ENCODE measurements at regions not wholly inside any gene's neighbourhood (a gene's known extent, or its start where the extent isn't known, plus 50 kb on each side); places are given as distances from the start of the nearest gene placed in this dataset.

DNA sequence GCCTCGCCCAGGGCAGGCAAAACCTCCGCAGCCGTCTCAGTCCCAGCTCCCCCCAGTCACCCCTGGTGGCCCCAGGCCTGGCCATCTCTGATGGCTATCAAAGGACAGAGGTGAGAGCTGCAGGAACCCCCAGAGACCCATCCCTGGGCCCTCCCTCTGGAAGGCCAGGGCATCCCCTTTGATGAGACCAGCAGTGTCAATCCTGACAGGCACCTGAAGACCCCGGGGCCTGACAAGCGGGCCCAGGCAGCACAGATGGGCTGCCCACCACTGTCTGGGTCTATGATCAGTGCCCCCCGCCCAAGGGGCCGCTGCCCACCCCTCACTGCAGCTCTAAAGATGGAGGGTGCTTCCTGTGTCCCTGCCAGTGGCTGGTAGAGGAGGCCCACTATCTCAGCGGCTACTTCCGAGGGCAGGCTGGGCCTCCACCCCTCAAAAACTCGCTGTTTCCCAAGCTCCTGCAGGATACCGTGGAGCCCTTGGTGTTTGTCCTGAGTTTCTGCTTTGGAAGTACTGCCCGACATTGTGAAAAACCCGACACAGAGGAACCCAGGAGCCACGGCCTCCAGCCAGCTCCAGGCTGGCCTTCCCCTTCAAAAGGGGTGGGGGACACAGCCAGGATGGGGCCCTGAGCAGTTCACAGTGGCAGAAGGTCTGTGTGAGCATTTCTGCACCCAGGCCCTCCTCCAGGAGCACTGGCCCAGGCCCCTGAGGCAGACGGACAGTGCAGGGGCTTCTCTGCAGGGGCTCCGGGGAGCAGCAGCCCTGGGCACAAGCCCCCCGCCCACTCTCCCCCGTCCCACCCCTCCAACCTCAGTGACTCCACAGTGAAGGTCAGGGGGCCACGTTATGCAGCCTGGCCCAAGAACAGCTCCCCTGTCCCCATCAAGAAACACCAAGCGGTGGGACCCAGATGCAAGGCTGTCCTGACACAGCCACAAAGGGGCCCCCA lies 99.2 kb downstream of the PDGFA start:
- WGBS, 2 donors: 75 to 76% methylated on average over 4 to 5 of the region's 20 CpGs
- Histone ChIP-seq H3K36me3 (no peaks in the 10 kb centered on the region), H3K4me3 (replicated peaks in 1 of 3) (no peak overlapping the region), H3K9me3 (no peaks in the 10 kb centered on the region), H3K4me1 (no peaks in the 10 kb centered on the region), H3K27me3 (no peaks in the 10 kb centered on the region), H3K27ac (no peak overlapping the region)
- intact Hi-C loops (cut with DNase I): no loop called here
- no peak for TF ChIP-seq POLR2A (IDR thresholded peaks at IDR 0.05)
- TF ChIP-seq, protein P1, sequence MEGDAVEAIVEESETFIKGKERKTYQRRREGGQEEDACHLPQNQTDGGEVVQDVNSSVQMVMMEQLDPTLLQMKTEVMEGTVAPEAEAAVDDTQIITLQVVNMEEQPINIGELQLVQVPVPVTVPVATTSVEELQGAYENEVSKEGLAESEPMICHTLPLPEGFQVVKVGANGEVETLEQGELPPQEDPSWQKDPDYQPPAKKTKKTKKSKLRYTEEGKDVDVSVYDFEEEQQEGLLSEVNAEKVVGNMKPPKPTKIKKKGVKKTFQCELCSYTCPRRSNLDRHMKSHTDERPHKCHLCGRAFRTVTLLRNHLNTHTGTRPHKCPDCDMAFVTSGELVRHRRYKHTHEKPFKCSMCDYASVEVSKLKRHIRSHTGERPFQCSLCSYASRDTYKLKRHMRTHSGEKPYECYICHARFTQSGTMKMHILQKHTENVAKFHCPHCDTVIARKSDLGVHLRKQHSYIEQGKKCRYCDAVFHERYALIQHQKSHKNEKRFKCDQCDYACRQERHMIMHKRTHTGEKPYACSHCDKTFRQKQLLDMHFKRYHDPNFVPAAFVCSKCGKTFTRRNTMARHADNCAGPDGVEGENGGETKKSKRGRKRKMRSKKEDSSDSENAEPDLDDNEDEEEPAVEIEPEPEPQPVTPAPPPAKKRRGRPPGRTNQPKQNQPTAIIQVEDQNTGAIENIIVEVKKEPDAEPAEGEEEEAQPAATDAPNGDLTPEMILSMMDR (IDR thresholded peaks at IDR 0.05): no peak
- no peak for DNase-seq

DNA sequence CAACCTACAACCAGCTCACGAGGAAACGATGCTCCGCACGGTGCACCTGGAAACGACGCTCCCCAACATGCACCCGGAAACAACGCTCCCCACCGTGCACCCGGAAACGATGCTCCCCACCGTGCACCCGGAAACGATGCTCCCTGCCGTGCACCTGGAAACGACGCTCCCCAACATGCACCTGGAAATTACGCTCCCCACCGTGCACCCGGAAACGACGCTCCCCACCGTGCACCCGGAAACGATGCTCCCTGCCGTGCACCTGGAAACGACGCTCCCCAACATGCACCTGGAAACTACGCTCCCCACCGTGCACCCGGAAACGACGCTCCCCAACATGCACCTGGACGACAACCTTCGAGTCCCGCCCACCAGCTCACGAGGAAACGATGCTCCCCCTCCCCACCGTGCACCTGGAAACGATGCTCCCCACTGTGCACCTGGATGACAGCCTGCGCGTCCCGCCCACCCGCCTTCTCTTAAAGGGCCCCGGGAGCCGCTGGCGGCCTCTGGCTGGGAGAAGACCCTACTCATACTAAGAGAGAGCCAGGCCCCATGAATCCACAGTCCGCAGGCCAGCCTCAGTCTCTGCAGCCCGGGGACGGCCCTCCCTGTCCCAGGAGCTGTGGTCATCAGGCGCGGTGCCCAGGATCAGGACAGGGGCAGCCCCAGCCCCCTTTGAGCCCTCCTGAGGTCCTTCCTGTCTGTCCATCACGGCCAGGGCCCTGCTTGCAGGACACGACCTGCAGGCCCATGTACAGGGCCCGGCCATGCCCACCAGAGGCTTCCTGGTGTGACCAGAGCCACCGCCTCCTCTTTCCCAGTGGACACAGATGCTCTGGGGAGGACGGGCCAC lies 98.3 kb downstream of the PDGFA start:
- no peaks in the 10 kb centered on the region for H3K27me3 ChIP-seq
- no peak for DNase-seq
- no peaks in the 10 kb centered on the region for H3K36me3 ChIP-seq
- 68 to 75% methylated on average over 41 to 43 of the region's 57 CpGs for WGBS, 2 donors
- no peak overlapping the region for H3K4me3 ChIP-seq (replicated peaks in 1 of 3)
- H3K27ac ChIP-seq: no peak overlapping the region
- TF ChIP-seq, protein P1 (IDR thresholded peaks at IDR 0.05): no peak
- no peak for TF ChIP-seq POLR2A (IDR thresholded peaks at IDR 0.05)
- H3K9me3 ChIP-seq: no peaks in the 10 kb centered on the region
- H3K4me1 ChIP-seq: no peaks in the 10 kb centered on the region
- intact Hi-C loops (cut with DNase I): no loop called here

DNA sequence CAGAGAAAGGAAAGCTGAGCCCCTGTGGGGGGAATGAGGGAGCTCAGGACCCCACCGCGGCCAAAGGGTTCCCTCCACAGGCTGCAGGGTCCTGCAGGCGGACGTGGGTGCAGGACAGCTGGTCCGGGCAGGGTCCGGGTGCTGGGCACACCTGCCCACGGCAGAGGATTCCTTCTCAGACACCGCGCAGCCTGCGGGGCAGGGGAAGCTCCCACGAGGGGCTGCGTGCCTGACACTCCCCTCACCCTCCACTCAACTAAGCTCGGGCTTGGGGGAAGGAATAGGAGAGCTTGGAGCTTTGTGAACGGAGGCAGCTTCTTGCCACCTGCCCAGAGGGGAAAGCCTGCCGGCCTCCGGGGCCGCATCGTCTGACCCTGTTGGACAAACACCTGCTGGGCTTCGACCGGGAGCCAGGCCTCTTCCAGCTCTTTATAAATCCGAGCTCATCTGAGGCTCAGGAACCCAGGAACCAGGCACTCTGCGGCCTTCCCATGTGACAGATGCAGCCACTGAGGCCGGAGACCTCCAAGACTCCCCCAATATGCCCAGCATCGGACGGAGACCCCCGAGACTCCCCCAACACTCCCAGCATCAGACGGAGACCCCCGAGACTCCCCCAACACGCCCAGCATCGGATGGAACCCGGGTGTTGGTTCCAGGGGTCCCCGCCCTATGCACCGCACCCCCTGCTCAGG lies 97.3 kb downstream of the PDGFA start:
- Histone ChIP-seq H3K27me3 (no peaks in the 10 kb centered on the region), H3K27ac (no peak overlapping the region), H3K9me3 (no peaks in the 10 kb centered on the region), H3K4me1 (no peaks in the 10 kb centered on the region), H3K36me3 (no peaks in the 10 kb centered on the region), H3K4me3 (replicated peaks in 1 of 3) (no peak overlapping the region)
- WGBS, 2 donors: 82 to 87% methylated on average over 18 to 33 of the region's 33 CpGs
- TF ChIP-seq, protein P1 (IDR thresholded peaks at IDR 0.05): no peak
- TF ChIP-seq POLR2A (IDR thresholded peaks at IDR 0.05): no peak
- no peak for DNase-seq
- intact Hi-C loops (cut with DNase I): no loop called here

DNA sequence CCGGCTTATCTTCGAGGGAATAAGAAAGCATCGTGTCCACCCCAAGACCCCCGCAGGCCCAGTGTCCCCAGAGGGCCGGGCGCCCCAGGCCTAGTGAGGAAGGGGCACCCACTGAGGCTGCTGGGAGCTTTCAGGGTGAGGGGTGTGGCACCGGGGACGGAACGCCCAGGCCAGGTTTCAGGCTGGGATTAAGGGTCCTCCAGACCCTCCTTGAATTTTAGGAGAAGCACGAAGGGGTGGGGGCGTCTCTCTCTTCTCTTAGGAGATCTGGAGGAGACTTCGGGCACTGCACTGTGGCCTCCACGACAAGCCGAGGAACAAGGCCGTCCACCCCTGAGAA lies 96.8 kb downstream of the PDGFA start:
- 80 to 85% methylated on average over 6 to 11 of the region's 15 CpGs for WGBS, 2 donors
- no peak for DNase-seq
- intact Hi-C loops (cut with DNase I): no loop called here
- H3K4me3 ChIP-seq (replicated peaks in 1 of 3): no peak overlapping the region
- H3K27me3 ChIP-seq: no peaks in the 10 kb centered on the region
- TF ChIP-seq, protein P1 (IDR thresholded peaks at IDR 0.05): no peak
- no peak for TF ChIP-seq POLR2A (IDR thresholded peaks at IDR 0.05)
- H3K27ac ChIP-seq: no peak overlapping the region
- H3K36me3 ChIP-seq: no peaks in the 10 kb centered on the region
- no peaks in the 10 kb centered on the region for H3K9me3 ChIP-seq
- H3K4me1 ChIP-seq: no peaks in the 10 kb centered on the region

All from thyroid gland (tissue), 4 donors.